A549 (cell line): ENCODE measurements at regions not wholly inside any gene's neighbourhood (a gene's known extent, or its start where the extent isn't known, plus 50 kb on each side); places are given as distances from the start of the nearest gene placed in this dataset.

Experiments
- BHLHE40 ChIP-seq: IDR thresholded peaks from 2 replicates; pipeline ENCODE4 v1.6.1; 2012; ENCODE audit warnings: low read depth, low read length, inconsistent platforms
- CBX8 ChIP-seq: fragments of 200-600 bp; sonication (generic); IDR thresholded peaks from 2 replicates; pipeline ENCODE4 v1.6.1; 2016
- EP300 ChIP-seq, 2 experiments: fragments of >200 bp; sonication (Bioruptor Twin); formaldehyde crosslinking; IDR thresholded peaks; 2 replicates in 1 of 2; 3 replicates in 1 of 2; pipeline ENCODE4 v1.6.1; 2016 to 2017
- HMGXB4 ChIP-seq: fragments of 250-450 bp; sonication (Bioruptor Pico); IDR thresholded peaks from 2 replicates; pipeline ENCODE4 v1.5.0; 2021; ENCODE audit warnings: mild to moderate bottlenecking, moderate library complexity, borderline replicate concordance
- MAZ ChIP-seq: fragments of 150-350 bp; IDR thresholded peaks from 2 replicates; pipeline ENCODE4 v1.6.1; 2014; ENCODE audit warnings: antibody characterized with exemption, low read depth, low read length, borderline replicate concordance
- POLR2A ChIP-seq: IDR thresholded peaks from 2 replicates; pipeline ENCODE4 v1.6.1; 2012; ENCODE audit warnings: mild to moderate bottlenecking, low read length
- RNF2 ChIP-seq: fragments of 200-600 bp; sonication (generic); IDR thresholded peaks from 2 replicates; pipeline ENCODE4 v1.6.1; 2016; ENCODE audit warnings: low read depth, mild to moderate bottlenecking, antibody characterized with exemption, moderate library complexity, borderline replicate concordance
- USF2 ChIP-seq: fragments of 450-650 bp; IDR thresholded peaks from 2 replicates; pipeline ENCODE4 v1.6.1; 2014; ENCODE audit warnings: antibody characterized with exemption
- ZC3H11A ChIP-seq: fragments of 450-650 bp; IDR thresholded peaks from 2 replicates; pipeline ENCODE4 v1.6.1; 2014; ENCODE audit warnings: antibody characterized with exemption, mild to moderate bottlenecking
- TF ChIP-seq, protein P1 (sequence below): fragments of >200 bp; sonication (Bioruptor Twin); formaldehyde crosslinking; IDR thresholded peaks from 3 replicates; pipeline ENCODE4 v1.5.1; 2016

GRCh38 chr6:51477711-51478311 is 609.6 kb downstream of the PKHD1 start:
- TF ChIP-seq POLR2A (no peak), USF2 (no peak), EP300 (IDR thresholded peaks at IDR 0.05) (no peak), HMGXB4 (CRISPR knock-in tag) (no peak), ZC3H11A (no peak), BHLHE40 (no peak), CBX8 (no peak), RNF2 (no peak), MAZ (no peak)
- TF ChIP-seq, protein P1, sequence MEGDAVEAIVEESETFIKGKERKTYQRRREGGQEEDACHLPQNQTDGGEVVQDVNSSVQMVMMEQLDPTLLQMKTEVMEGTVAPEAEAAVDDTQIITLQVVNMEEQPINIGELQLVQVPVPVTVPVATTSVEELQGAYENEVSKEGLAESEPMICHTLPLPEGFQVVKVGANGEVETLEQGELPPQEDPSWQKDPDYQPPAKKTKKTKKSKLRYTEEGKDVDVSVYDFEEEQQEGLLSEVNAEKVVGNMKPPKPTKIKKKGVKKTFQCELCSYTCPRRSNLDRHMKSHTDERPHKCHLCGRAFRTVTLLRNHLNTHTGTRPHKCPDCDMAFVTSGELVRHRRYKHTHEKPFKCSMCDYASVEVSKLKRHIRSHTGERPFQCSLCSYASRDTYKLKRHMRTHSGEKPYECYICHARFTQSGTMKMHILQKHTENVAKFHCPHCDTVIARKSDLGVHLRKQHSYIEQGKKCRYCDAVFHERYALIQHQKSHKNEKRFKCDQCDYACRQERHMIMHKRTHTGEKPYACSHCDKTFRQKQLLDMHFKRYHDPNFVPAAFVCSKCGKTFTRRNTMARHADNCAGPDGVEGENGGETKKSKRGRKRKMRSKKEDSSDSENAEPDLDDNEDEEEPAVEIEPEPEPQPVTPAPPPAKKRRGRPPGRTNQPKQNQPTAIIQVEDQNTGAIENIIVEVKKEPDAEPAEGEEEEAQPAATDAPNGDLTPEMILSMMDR, result no peak
